MCF 10A (cell line): ENCODE measurements at regions not wholly inside any gene's neighbourhood (a gene's known extent, or its start where the extent isn't known, plus 50 kb on each side); places are given as distances from the start of the nearest gene placed in this dataset.

Source experiments
- BruUV-seq: library from RNA; stranded (reverse); fragments of 400-500 nt; replicated peaks from 2 replicates; lab custom pipeline; 2021; lab: Mats Ljungman, UMichigan
- CTCF ChIA-PET: fragments of 300-600 bp; sonication (Branson Sonifier 250); formaldehyde crosslinking; extraction: SDS; loops from one replicate; lab custom pipeline; 2021; ENCODE audit warnings: antibody characterized with exemption, inconsistent platforms; lab: Yijun Ruan, JAX
- POLR2A ChIA-PET: fragments of 300-600, 350-650 bp; sonication (Branson Sonifier 250); formaldehyde crosslinking; extraction: SDS; loops from one replicate; lab custom pipeline; 2020; ENCODE audit warnings: antibody characterized with exemption, inconsistent platforms; lab: Yijun Ruan, JAX
- DNase-seq: peaks from one replicate; pipeline ENCODE4 v3.0.0-alpha.2; 2018; ENCODE audit not compliant: unreplicated experiment
- H3K27ac Mint-ChIP-seq: one replicate; pipeline ENCODE4 v1.8.0; 2022; ENCODE audit warnings: mild to moderate bottlenecking, low read depth, mixed read lengths; ENCODE audit not compliant: unreplicated experiment
- H3K27me3 Mint-ChIP-seq: one replicate; pipeline ENCODE4 v1.8.0; 2022; ENCODE audit warnings: mixed read lengths; ENCODE audit not compliant: insufficient read depth, unreplicated experiment
- H3K36me3 Mint-ChIP-seq: one replicate; pipeline ENCODE4 v1.8.0; 2022; ENCODE audit warnings: mild to moderate bottlenecking, moderate library complexity, mixed read lengths; ENCODE audit not compliant: insufficient read depth, unreplicated experiment
- H3K4me1 Mint-ChIP-seq: one replicate; pipeline ENCODE4 v1.8.0; 2022; ENCODE audit warnings: mixed read lengths; ENCODE audit not compliant: insufficient read depth, unreplicated experiment
- H3K4me3 Mint-ChIP-seq: one replicate; pipeline ENCODE4 v1.8.0; 2022; ENCODE audit warnings: mild to moderate bottlenecking, moderate library complexity, mixed read lengths; ENCODE audit not compliant: unreplicated experiment
- H3K9me3 Mint-ChIP-seq: one replicate; pipeline ENCODE4 v1.8.0; 2022; ENCODE audit warnings: mixed read lengths; ENCODE audit not compliant: unreplicated experiment
- intact Hi-C: fragments of 100-400 bp; cut with micrococcal nuclease; formaldehyde crosslinking; loops from 2 replicates; pipeline ENCODE4 v1.14.1; 2022
- TF ChIP-seq, protein P1 (sequence below): fragments of 200-600 bp; IDR thresholded peaks from one replicate; pipeline ENCODE4 v1.8.0; 2022; ENCODE audit warnings: antibody characterized with exemption, mild to moderate bottlenecking; ENCODE audit not compliant: unreplicated experiment

DNA sequence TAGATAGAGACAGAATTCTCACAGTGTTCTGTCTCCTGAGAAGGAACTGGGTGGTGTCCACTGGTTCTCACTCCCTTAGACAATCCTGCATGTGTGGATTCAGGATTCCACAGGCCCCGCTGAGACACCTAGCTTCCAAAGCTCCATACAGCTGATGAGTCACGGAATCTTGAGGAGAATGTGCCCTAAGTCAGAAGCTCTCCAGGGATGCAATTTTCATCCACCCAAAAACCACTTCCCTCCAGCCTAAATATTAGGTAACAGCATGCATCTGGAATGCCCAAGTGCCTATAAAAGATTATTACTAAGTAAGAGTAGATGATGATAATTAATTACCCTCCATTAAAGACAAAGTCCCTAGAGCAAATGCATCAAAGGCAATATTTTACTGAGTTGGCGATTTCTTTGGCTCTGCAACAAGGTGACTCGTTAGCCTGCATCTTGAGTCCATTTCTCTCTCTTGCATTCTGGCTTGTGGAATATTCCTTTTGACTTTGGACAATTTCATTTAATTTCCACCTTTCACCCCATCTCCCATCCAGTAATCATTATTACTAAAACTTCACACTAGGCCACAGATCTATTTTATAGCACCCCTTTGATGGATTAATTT is 475.1 kb downstream of the TNS1 start:
- Mint-ChIP-seq H3K4me3 (no peak overlapping the region), H3K9me3 (no peaks in the 10 kb centered on the region), H3K36me3 (no peaks in the 10 kb centered on the region), H3K27ac (no peak overlapping the region), H3K27me3 (peaks cover 21% of the 10 kb centered on the region), H3K4me1 (no peaks in the 10 kb centered on the region)
- TF ChIP-seq, protein P1, sequence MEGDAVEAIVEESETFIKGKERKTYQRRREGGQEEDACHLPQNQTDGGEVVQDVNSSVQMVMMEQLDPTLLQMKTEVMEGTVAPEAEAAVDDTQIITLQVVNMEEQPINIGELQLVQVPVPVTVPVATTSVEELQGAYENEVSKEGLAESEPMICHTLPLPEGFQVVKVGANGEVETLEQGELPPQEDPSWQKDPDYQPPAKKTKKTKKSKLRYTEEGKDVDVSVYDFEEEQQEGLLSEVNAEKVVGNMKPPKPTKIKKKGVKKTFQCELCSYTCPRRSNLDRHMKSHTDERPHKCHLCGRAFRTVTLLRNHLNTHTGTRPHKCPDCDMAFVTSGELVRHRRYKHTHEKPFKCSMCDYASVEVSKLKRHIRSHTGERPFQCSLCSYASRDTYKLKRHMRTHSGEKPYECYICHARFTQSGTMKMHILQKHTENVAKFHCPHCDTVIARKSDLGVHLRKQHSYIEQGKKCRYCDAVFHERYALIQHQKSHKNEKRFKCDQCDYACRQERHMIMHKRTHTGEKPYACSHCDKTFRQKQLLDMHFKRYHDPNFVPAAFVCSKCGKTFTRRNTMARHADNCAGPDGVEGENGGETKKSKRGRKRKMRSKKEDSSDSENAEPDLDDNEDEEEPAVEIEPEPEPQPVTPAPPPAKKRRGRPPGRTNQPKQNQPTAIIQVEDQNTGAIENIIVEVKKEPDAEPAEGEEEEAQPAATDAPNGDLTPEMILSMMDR, result no peak
- ChIA-PET POLR2A (no interaction called here), CTCF (interaction anchor here (0.6 to 0.9 kb wide), 3 partner anchors 17 to 790 kb away, joined by 3 to 4 read pairs (median 3); no protein-coding TSS in a partner anchor)
- DNase-seq, result peak; percentile 7
- intact Hi-C loops, result no loop called here
- BruUV-seq, result no TSS peak

DNA sequence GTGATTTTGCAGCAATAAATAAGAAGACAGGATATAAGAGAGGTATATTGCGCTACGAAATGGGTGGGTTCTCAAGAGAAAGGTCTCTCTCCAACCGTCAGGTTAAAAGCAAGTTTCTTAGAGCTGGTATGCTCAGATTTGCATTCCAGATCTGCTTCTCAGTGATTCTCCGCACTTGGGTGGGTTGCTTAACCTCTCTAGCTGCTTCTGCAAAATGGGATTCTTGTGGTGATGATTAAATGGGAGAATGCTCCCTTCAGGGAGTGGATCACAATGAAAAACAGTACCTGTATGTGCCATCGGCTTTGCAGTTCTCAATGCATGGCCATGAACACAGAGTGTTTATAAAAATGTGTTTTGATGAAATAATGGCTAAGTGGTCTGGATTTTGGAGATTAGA is 477.7 kb downstream of the TNS1 start:
- POLR2A ChIA-PET, result interaction anchor here (0.7 kb wide), 1 partner anchor 15 kb away, joined by 3 read pairs; no protein-coding TSS in a partner anchor
- DNase-seq, result no peak
- H3K4me3 Mint-ChIP-seq, result no peak overlapping the region
- TF ChIP-seq, protein P1, result no peak
- intact Hi-C loops, result no loop called here
- H3K36me3 Mint-ChIP-seq, result no peaks in the 10 kb centered on the region
- peaks cover 21% of the 10 kb centered on the region for H3K27me3 Mint-ChIP-seq
- H3K27ac Mint-ChIP-seq, result no peak overlapping the region
- no peaks in the 10 kb centered on the region for H3K4me1 Mint-ChIP-seq
- CTCF ChIA-PET, result interaction anchor here (1.4 kb wide), 1 partner anchor 14 kb away, joined by 5 read pairs; no protein-coding TSS in a partner anchor
- no peaks in the 10 kb centered on the region for H3K9me3 Mint-ChIP-seq
- BruUV-seq, result no TSS peak

DNA sequence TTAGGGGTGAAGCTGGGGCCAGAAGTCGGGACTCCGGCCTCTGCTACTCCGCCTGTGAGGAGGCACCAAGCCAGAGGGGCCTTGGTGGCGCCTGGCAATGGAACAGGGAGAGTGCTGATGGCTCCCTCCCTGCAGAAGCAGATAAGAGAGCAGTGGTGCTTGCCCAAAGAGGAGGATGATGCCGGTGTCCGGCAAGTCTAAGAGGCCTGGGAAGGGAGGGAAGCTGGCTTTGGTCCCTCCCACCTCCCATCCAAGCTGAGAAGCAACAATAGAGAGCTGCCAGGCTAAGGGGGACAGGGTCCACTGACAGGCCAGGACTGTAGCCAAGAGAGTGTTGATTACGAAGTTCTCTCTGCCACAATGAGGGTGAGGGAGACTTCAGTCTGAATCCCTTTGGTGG is 479.5 kb downstream of the TNS1 start:
- Mint-ChIP-seq H3K9me3 (no peaks in the 10 kb centered on the region), H3K36me3 (no peaks in the 10 kb centered on the region), H3K27me3 (peaks cover 21% of the 10 kb centered on the region), H3K4me3 (no peak overlapping the region), H3K4me1 (no peaks in the 10 kb centered on the region), H3K27ac (no peak overlapping the region)
- ChIA-PET POLR2A (no interaction called here), CTCF (no interaction called here)
- intact Hi-C loops, result no loop called here
- TF ChIP-seq, protein P1, result no peak
- DNase-seq, result no peak
- no TSS peak for BruUV-seq

DNA sequence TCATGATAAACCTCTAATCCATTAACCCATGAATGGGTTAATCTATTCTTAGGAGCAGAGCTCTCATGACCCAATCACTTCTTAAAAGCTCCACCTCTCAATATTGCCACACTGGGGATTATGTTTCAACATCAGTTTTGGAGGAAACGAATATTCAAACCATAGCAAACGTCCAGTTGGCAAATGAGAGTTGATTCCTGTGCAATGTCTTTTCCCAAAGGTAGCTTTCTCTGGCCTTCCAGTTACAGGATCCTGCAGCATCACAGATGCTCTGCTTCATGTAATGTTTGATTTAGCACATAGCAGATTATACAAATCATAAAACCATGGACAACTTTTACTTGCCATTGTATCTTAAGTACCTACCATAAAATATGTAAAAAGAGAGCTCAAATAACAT is 481.0 kb downstream of the TNS1 start:
- TF ChIP-seq, protein P1, result no peak
- H3K36me3 Mint-ChIP-seq, result no peaks in the 10 kb centered on the region
- no peaks in the 10 kb centered on the region for H3K9me3 Mint-ChIP-seq
- intact Hi-C loops, result no loop called here
- no peak overlapping the region for H3K4me3 Mint-ChIP-seq
- POLR2A ChIA-PET, result no interaction called here
- DNase-seq, result peak; percentile 50
- H3K27ac Mint-ChIP-seq, result no peak overlapping the region
- BruUV-seq, result no TSS peak
- CTCF ChIA-PET, result interaction anchor here (0.7 to 3.6 kb wide), 6 partner anchors 11 to 823 kb away, joined by 3 to 11 read pairs (median 5); no protein-coding TSS in a partner anchor
- no peaks in the 10 kb centered on the region for H3K4me1 Mint-ChIP-seq
- peaks cover 21% of the 10 kb centered on the region for H3K27me3 Mint-ChIP-seq
